H9 (cell line): ENCODE measurements at regions not wholly inside any gene's neighbourhood (a gene's known extent, or its start where the extent isn't known, plus 50 kb on each side); places are given as distances from the start of the nearest gene placed in this dataset.

Experiments
- DNase-seq: peaks from one replicate; pipeline ENCODE4 v3.0.0-alpha.2; 2017
- H2AFZ ChIP-seq: one replicate; pipeline ENCODE4 v1.6.1; 2013; ENCODE audit warnings: mild to moderate bottlenecking, low read length, control low read depth, moderate library complexity
- H2AK5ac ChIP-seq: 2 replicates; pipeline ENCODE4 v1.6.1; 2013; ENCODE audit warnings: low read length, control low read depth, mixed read lengths; ENCODE audit not compliant: insufficient read length
- H2BK120ac ChIP-seq: one replicate; pipeline ENCODE4 v1.6.1; 2013; ENCODE audit warnings: low read depth, mild to moderate bottlenecking, low read length, control low read depth, inconsistent platforms; ENCODE audit not compliant: poor library complexity, severe bottlenecking
- H2BK12ac ChIP-seq: 2 replicates; pipeline ENCODE4 v1.6.1; 2013; ENCODE audit warnings: low read length, control low read depth, mixed read lengths, low read depth; ENCODE audit not compliant: insufficient read length
- H2BK15ac ChIP-seq: 2 replicates; pipeline ENCODE4 v1.6.1; 2013; ENCODE audit warnings: low read depth, low read length, control low read depth
- H2BK20ac ChIP-seq: one replicate; pipeline ENCODE4 v1.6.1; 2013; ENCODE audit warnings: low read depth, mild to moderate bottlenecking, low read length, control low read depth, inconsistent platforms; ENCODE audit not compliant: poor library complexity, severe bottlenecking
- H2BK5ac ChIP-seq: 2 replicates; pipeline ENCODE4 v1.6.1; 2013; ENCODE audit warnings: low read length, control low read depth, mixed read lengths; ENCODE audit not compliant: insufficient read length
- H3K14ac ChIP-seq: 2 replicates; pipeline ENCODE4 v1.6.1; 2013; ENCODE audit warnings: low read length, control low read depth; ENCODE audit not compliant: insufficient read depth
- H3K18ac ChIP-seq: 2 replicates; pipeline ENCODE4 v1.6.1; 2013; ENCODE audit warnings: low read depth, mild to moderate bottlenecking, mixed read lengths, low read length, control low read depth; ENCODE audit not compliant: insufficient read length
- H3K23ac ChIP-seq: 2 replicates; pipeline ENCODE4 v1.6.1; 2013; ENCODE audit warnings: low read length, control low read depth, mixed read lengths, low read depth; ENCODE audit not compliant: insufficient read length
- H3K23me2 ChIP-seq: 2 replicates; pipeline ENCODE4 v1.6.1; 2013; ENCODE audit warnings: low read depth, mild to moderate bottlenecking, mixed read lengths, low read length, control low read depth; ENCODE audit not compliant: insufficient read length, poor library complexity, severe bottlenecking
- H3K27ac ChIP-seq: 2 replicates; pipeline ENCODE4 v1.5.1; 2013; ENCODE audit warnings: low read length, control low read depth, mixed read lengths, low read depth; ENCODE audit not compliant: insufficient read length
- H3K27me3 ChIP-seq: 2 replicates; pipeline ENCODE4 v1.6.1; 2013; ENCODE audit warnings: low read length, control low read depth, inconsistent platforms; ENCODE audit not compliant: insufficient read depth
- H3K4ac ChIP-seq: 2 replicates; pipeline ENCODE4 v1.6.1; 2013; ENCODE audit warnings: low read depth, mild to moderate bottlenecking, control low read depth, inconsistent platforms, low read length, moderate library complexity
- H3K4me1 ChIP-seq: 2 replicates; pipeline ENCODE4 v1.6.1; 2013; ENCODE audit warnings: low read length, control low read depth, inconsistent platforms; ENCODE audit not compliant: insufficient read depth
- H3K4me2 ChIP-seq: 2 replicates; pipeline ENCODE4 v1.6.1; 2013; ENCODE audit warnings: low read length, control low read depth, mixed read lengths; ENCODE audit not compliant: insufficient read length, insufficient read depth
- H3K56ac ChIP-seq: 2 replicates; pipeline ENCODE4 v1.6.1; 2013; ENCODE audit warnings: low read depth, mild to moderate bottlenecking, mixed read lengths, low read length, control low read depth; ENCODE audit not compliant: insufficient read length
- H3K79me1 ChIP-seq: 2 replicates; pipeline ENCODE4 v1.6.1; 2013; ENCODE audit warnings: low read depth, mild to moderate bottlenecking, moderate library complexity, low read length, control low read depth, inconsistent platforms; ENCODE audit not compliant: insufficient read depth, poor library complexity, severe bottlenecking
- H3K79me2 ChIP-seq: 2 replicates; pipeline ENCODE4 v1.6.1; 2013; ENCODE audit warnings: low read length, control low read depth, inconsistent platforms; ENCODE audit not compliant: insufficient read depth
- H3K9ac ChIP-seq: 2 replicates; pipeline ENCODE4 v1.6.1; 2013; ENCODE audit warnings: low read length, control low read depth, mixed read lengths; ENCODE audit not compliant: insufficient read length; ENCODE audit errors: extremely low read depth
- H3K9me3 ChIP-seq: one replicate; pipeline ENCODE4 v1.6.1; 2013; ENCODE audit warnings: low read depth, low read length, inconsistent platforms; ENCODE audit not compliant: control insufficient read depth
- H3T11ph ChIP-seq: one replicate; pipeline ENCODE4 v1.6.1; 2013; ENCODE audit warnings: mild to moderate bottlenecking, low read length, control low read depth, inconsistent platforms
- H4K20me1 ChIP-seq: one replicate; pipeline ENCODE4 v1.6.1; 2013; ENCODE audit not compliant: control insufficient read depth, insufficient read length, insufficient read depth
- H4K5ac ChIP-seq: 2 replicates; pipeline ENCODE4 v1.6.1; 2013; ENCODE audit warnings: low read depth, mild to moderate bottlenecking, mixed read lengths, low read length, control low read depth; ENCODE audit not compliant: insufficient read length
- H4K8ac ChIP-seq: replicated peaks from 2 replicates; pipeline ENCODE4 v1.6.1; 2013; ENCODE audit warnings: low read length, control low read depth, mixed read lengths, low read depth; ENCODE audit not compliant: insufficient read length
- H4K91ac ChIP-seq: 2 replicates; pipeline ENCODE4 v1.6.1; 2013; ENCODE audit warnings: low read depth, mild to moderate bottlenecking, moderate library complexity, mixed read lengths, low read length, control low read depth; ENCODE audit not compliant: insufficient read length
- H3K27ac Mint-ChIP-seq, 3 experiments: 2 replicates in 2 of 3; 3 replicates in 1 of 3; pipeline ENCODE4 v1.8.0; 2020 to 2021; ENCODE audit warnings: mixed read lengths in 3 of 3, mild to moderate bottlenecking in 1 of 3, moderate library complexity in 1 of 3
- H3K27me3 Mint-ChIP-seq: 2 replicates; pipeline ENCODE4 v1.8.0; 2021; ENCODE audit warnings: low read depth, mild to moderate bottlenecking, moderate library complexity, mixed read lengths
- H3K36me3 Mint-ChIP-seq, 3 experiments: 2 replicates in 2 of 3; 3 replicates in 1 of 3; pipeline ENCODE4 v1.8.0; 2020 to 2021; ENCODE audit warnings: low read depth in 3 of 3, mixed read lengths in 3 of 3; ENCODE audit not compliant: insufficient read depth in 1 of 3
- H3K4me1 Mint-ChIP-seq, 2 experiments: 2 replicates each; pipeline ENCODE4 v1.8.0; 2020; ENCODE audit warnings: mixed read lengths in 2 of 2
- H3K4me3 Mint-ChIP-seq, 2 experiments: 2 replicates in 1 of 2; 3 replicates in 1 of 2; pipeline ENCODE4 v1.8.0; 2020 to 2021; ENCODE audit warnings: mild to moderate bottlenecking in 2 of 2, mixed read lengths in 2 of 2, moderate library complexity in 1 of 2
- H3K9me3 Mint-ChIP-seq, 2 experiments: 2 replicates in 1 of 2; 3 replicates in 1 of 2; pipeline ENCODE4 v1.8.0; 2020; ENCODE audit warnings: mild to moderate bottlenecking in 2 of 2, mixed read lengths in 2 of 2, moderate library complexity in 1 of 2
- WGBS: extraction: QIAGEN DNeasy Blood & Tissue Kit; methylation state at CpG from one replicate; pipeline ENCODE4 v1.1.7; 2013; ENCODE audit warnings: missing lambda C conversion rate, low lambda C conversion rate, mixed read lengths; ENCODE audit not compliant: insufficient read length; ENCODE audit errors: extremely low coverage; 5-methylcytosine and 5-hydroxymethylcytosine counted together
- TF ChIP-seq, protein P1 (sequence below): fragments of 200-600 bp; sonication (generic); conservative IDR thresholded peaks from 3 replicates; pipeline ENCODE4 v1.8.0; 2021; ENCODE audit warnings: antibody characterized with exemption, mild to moderate bottlenecking

GRCh38 chr3:63094642-63095408, 183.3 kb upstream of the SYNPR start:
- Histone ChIP-seq H2BK15ac (no peak overlapping the region), H2BK20ac (no peak overlapping the region), H3K9ac (no peak overlapping the region), H3K9me3 (no peaks in the 10 kb centered on the region), H4K91ac (no peak overlapping the region), H2BK120ac (no peak overlapping the region), H3K4ac (no peak overlapping the region), H3K27me3 (no peaks in the 10 kb centered on the region), H2BK5ac (no peak overlapping the region), H2AK5ac (no peak overlapping the region), H3K79me1 (no peaks in the 10 kb centered on the region), H3K27ac (no peak overlapping the region), H4K8ac (no peak overlapping the region), H3K18ac (no peak overlapping the region), H4K5ac (no peak overlapping the region), H3K14ac (no peak overlapping the region), H2BK12ac (no peak overlapping the region), H3K79me2 (no peaks in the 10 kb centered on the region), H3K56ac (no peak overlapping the region), H3K4me1 (no peaks in the 10 kb centered on the region; the same call in 1 of the 2 replicates), H3K23me2 (no peaks in the 10 kb centered on the region), H3K23ac (no peak overlapping the region), H2AFZ (no peak overlapping the region), H3T11ph (no peak overlapping the region), H3K4me2 (no peak overlapping the region), H4K20me1 (no peaks in the 10 kb centered on the region)
- no peaks in the 10 kb centered on the region; the same call in 1 of the 2 replicates for H3K27me3 Mint-ChIP-seq
- H3K36me3 Mint-ChIP-seq = peaks cover 10 to 16% (median 10%) of the 10 kb centered on the region in 3 experiments
- peak overlapping the region; percentile 70 to 95 (median 86); a peak in 4 of 7 replicates for H3K27ac Mint-ChIP-seq
- no peak overlapping the region; a peak in 1 of 5 replicates for H3K4me3 Mint-ChIP-seq
- peaks cover 38 to 44% of the 10 kb centered on the region in 2 experiments for H3K4me1 Mint-ChIP-seq
- DNase-seq = no peak
- 0 out of 5 replicates have a peak, but pooled peaks cover 0 to 2% of the 10 kb centered on the region in 2 experiments for H3K9me3 Mint-ChIP-seq
- TF ChIP-seq, protein P1, sequence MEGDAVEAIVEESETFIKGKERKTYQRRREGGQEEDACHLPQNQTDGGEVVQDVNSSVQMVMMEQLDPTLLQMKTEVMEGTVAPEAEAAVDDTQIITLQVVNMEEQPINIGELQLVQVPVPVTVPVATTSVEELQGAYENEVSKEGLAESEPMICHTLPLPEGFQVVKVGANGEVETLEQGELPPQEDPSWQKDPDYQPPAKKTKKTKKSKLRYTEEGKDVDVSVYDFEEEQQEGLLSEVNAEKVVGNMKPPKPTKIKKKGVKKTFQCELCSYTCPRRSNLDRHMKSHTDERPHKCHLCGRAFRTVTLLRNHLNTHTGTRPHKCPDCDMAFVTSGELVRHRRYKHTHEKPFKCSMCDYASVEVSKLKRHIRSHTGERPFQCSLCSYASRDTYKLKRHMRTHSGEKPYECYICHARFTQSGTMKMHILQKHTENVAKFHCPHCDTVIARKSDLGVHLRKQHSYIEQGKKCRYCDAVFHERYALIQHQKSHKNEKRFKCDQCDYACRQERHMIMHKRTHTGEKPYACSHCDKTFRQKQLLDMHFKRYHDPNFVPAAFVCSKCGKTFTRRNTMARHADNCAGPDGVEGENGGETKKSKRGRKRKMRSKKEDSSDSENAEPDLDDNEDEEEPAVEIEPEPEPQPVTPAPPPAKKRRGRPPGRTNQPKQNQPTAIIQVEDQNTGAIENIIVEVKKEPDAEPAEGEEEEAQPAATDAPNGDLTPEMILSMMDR = no peak
- WGBS = no CpG with 5 or more reads among the region's 4 CpGs
